ENCODE measurements at regions not wholly inside any gene's neighbourhood (a gene's known extent, or its start where the extent isn't known, plus 50 kb on each side); places are given as distances from the start of the nearest gene placed in this dataset.

DNA sequence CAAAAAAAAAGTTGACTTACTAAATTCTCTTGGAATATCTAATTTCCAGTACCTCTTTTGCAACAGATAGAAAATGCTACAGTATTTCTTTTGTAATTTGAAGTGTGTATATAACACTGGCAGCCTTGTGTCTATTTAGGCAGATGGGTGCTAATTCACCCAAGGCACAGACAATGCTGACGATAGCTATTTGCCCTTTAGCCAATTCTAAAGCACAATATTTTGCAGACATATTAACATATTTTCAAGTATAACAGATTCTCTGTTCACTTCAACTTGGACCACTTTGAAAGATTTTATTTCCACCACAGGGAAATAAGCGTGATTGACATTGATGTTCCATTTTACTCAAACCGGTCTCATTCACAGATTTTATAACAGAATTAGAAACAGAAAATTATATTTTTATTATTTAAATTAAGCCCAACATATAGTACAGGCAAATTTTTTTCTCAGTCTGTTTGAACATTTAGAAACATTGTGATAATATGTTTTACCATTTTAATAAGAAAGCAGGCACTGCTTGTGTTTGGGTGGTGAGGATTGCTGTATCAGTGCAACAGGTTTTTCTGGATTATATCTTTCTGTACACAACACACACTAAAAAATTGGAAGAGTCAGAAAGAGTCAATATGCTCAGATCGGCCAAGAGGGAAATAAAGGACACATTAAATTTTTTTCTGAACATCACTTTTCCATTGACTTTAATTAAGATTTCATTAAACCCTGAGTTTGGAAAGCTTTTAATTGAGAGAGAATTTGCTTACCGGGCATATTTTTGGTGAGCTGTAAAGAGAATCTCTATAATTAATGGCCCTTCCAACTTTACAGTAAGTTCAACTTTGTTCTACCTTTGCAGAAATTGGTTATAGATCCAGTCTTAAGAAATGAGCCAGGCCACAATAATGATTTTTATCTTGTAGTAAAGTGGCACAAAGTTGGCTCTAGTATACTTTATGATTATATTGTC, 327.3 kb upstream of the NR2F2 start:
- TF ChIP-seq, protein P1, sequence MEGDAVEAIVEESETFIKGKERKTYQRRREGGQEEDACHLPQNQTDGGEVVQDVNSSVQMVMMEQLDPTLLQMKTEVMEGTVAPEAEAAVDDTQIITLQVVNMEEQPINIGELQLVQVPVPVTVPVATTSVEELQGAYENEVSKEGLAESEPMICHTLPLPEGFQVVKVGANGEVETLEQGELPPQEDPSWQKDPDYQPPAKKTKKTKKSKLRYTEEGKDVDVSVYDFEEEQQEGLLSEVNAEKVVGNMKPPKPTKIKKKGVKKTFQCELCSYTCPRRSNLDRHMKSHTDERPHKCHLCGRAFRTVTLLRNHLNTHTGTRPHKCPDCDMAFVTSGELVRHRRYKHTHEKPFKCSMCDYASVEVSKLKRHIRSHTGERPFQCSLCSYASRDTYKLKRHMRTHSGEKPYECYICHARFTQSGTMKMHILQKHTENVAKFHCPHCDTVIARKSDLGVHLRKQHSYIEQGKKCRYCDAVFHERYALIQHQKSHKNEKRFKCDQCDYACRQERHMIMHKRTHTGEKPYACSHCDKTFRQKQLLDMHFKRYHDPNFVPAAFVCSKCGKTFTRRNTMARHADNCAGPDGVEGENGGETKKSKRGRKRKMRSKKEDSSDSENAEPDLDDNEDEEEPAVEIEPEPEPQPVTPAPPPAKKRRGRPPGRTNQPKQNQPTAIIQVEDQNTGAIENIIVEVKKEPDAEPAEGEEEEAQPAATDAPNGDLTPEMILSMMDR (IDR thresholded peaks at IDR 0.05), result no peak
- DNase-seq, result no peak
- Mint-ChIP-seq H3K4me3 (no peak overlapping the region), H3K27me3 (peaks cover 16% of the 10 kb centered on the region), H3K9me3 (no peaks in the 10 kb centered on the region), H3K27ac (no peak overlapping the region), H3K36me3 (ENCODE audit: low read depth) (no peaks in the 10 kb centered on the region), H3K4me1 (ENCODE audit: low read depth) (no peaks in the 10 kb centered on the region)
- intact Hi-C loops (cut with micrococcal nuclease), result no loop called here
- CTCF ChIA-PET, result no interaction called here
- POLR2A ChIA-PET, result no interaction called here
- no peak for ATAC-seq

DNA sequence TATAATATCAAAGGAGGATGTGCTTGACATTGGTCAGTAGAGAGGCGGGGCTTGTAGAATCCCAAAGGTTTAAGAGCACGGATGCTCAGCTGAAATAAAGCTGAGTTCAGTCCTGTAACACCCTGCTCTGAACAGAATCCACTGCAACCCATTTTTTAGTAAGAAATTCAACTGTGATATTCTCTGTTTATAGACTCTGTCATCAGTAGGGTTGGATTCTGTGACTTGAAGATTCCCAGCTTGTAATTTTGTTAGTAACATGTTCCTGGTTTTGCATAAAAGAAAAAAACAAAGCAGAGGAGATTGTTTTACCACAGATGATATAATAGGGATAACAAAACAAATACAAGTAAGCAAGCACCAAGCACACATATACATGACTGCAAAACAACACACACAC, 324.6 kb upstream of the NR2F2 start:
- intact Hi-C loops (cut with micrococcal nuclease), result no loop called here
- DNase-seq, result no peak
- no peaks in the 10 kb centered on the region for H3K36me3 Mint-ChIP-seq (ENCODE audit: low read depth)
- H3K4me3 Mint-ChIP-seq, result no peak overlapping the region
- no peak for ATAC-seq
- TF ChIP-seq, protein P1 (IDR thresholded peaks at IDR 0.05), result no peak
- no peaks in the 10 kb centered on the region for H3K9me3 Mint-ChIP-seq
- H3K27ac Mint-ChIP-seq, result no peak overlapping the region
- peaks cover 14% of the 10 kb centered on the region for H3K27me3 Mint-ChIP-seq
- CTCF ChIA-PET, result interaction anchor here (0.5 kb wide), 1 partner anchor 1335 kb away, joined by 3 read pairs; no protein-coding TSS in a partner anchor
- H3K4me1 Mint-ChIP-seq (ENCODE audit: low read depth), result no peaks in the 10 kb centered on the region
- POLR2A ChIA-PET, result no interaction called here

DNA sequence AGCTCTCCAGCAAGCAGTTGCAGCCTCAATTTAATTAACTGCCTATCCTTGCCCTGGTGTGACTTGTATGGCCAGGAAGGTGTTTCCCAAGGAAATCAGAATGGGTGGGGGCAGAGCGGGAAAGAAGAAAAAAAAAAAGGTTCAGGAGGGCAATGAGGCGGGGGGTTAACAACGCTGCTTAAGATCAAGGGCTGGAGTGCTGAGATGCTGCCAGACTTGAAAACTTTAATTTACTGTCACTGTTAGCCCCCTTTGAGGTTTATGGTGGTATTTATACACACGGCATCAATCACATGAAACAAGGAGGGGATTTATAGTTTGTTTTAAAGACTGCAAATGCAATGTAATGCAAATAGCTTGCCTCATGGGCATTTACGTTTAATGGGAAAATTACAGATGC, 319.4 kb upstream of the NR2F2 start:
- Mint-ChIP-seq H3K9me3 (no peaks in the 10 kb centered on the region), H3K36me3 (ENCODE audit: low read depth) (no peaks in the 10 kb centered on the region), H3K27me3 (peaks cover 24% of the 10 kb centered on the region), H3K27ac (no peak overlapping the region), H3K4me3 (no peak overlapping the region), H3K4me1 (ENCODE audit: low read depth) (no peaks in the 10 kb centered on the region)
- DNase-seq (no peak), ATAC-seq (no peak)
- CTCF ChIA-PET, result no interaction called here
- TF ChIP-seq, protein P1 (IDR thresholded peaks at IDR 0.05), result no peak
- POLR2A ChIA-PET, result no interaction called here
- intact Hi-C loops (cut with micrococcal nuclease), result no loop called here

DNA sequence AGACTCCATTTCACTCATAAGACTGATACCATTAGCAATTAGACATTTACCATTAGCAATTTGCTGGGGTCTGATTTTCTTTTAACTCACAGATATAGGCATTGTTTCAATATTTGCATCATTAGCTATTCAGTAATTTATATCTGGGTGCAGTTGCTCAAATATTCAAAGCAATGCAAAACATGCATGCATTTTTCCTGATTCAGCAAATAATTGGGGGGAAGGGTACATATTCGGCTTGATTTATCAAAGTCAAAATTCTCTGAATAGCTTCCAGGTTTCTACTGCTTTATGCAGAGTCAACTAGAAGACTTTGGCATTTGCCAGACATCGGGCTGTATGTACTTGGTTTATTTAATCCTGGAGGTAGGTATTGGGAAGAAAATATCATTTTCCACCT, 315.6 kb upstream of the NR2F2 start:
- peaks cover 17% of the 10 kb centered on the region for H3K27me3 Mint-ChIP-seq
- TF ChIP-seq, protein P1 (IDR thresholded peaks at IDR 0.05), result no peak
- DNase-seq, result no peak
- H3K27ac Mint-ChIP-seq, result no peak overlapping the region
- ChIA-PET POLR2A (no interaction called here), CTCF (no interaction called here)
- no peak for ATAC-seq
- H3K36me3 Mint-ChIP-seq (ENCODE audit: low read depth), result no peaks in the 10 kb centered on the region
- intact Hi-C loops (cut with micrococcal nuclease), result no loop called here
- no peaks in the 10 kb centered on the region for H3K9me3 Mint-ChIP-seq
- no peaks in the 10 kb centered on the region for H3K4me1 Mint-ChIP-seq (ENCODE audit: low read depth)
- no peak overlapping the region for H3K4me3 Mint-ChIP-seq

DNA sequence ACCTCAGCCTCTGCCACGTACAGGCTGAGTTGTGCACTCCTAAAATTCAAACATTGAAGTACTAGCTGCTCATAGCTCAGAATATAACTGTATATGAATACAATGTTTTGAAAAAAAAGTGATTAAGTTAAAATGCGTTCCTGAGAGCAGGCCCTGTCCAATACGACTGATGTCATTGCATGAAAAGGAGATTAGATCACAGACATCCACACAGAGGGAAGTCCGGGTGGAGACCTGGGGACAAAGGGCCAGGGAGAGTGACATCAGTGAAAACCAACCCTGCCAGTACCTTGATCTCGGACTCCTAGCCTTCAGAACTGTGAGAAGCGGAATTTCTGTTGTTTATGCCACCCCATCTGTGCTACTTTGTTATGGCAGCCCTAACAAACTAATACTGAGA, 311.4 kb upstream of the NR2F2 start:
- Mint-ChIP-seq H3K9me3 (no peaks in the 10 kb centered on the region), H3K27ac (no peak overlapping the region), H3K4me3 (no peak overlapping the region), H3K4me1 (ENCODE audit: low read depth) (no peaks in the 10 kb centered on the region), H3K36me3 (ENCODE audit: low read depth) (no peaks in the 10 kb centered on the region), H3K27me3 (peaks cover 12% of the 10 kb centered on the region)
- TF ChIP-seq, protein P1 (IDR thresholded peaks at IDR 0.05), result no peak
- intact Hi-C loops (cut with micrococcal nuclease), result no loop called here
- CTCF ChIA-PET, result no interaction called here
- no peak for DNase-seq
- no peak for ATAC-seq
- POLR2A ChIA-PET, result no interaction called here

All from activated CD8-positive, alpha-beta T cell treated with anti-CD3 and anti-CD28 coated beads for 36 hours (primary cell).